ENCODE measurements at regions not wholly inside any gene's neighbourhood (a gene's known extent, or its start where the extent isn't known, plus 50 kb on each side); places are given as distances from the start of the nearest gene placed in this dataset.

- H3K9ac ChIP-seq (ENCODE audit: insufficient read length), result no peak overlapping the region
- DNase-seq (ENCODE audit: low read depth, low spot score), result no peak
Observed at GRCh38 chr11:95364324-95365295, 133.6 kb upstream of the SESN3 start.

GRCh38 chr11:95363708-95364107 is 132.7 kb upstream of the SESN3 start:
- no peak overlapping the region for H3K4me3 ChIP-seq
- no peaks in the 10 kb centered on the region for H3K36me3 ChIP-seq (ENCODE audit: insufficient read depth, low read length)
- no peak overlapping the region for H3K27ac ChIP-seq
- TF ChIP-seq FOXP2 (optimal IDR thresholded peaks at IDR 0.05; ENCODE audit: control extremely low read depth, extremely low read length, insufficient read depth) (no peak), EZH2 (IDR thresholded peaks at IDR 0.05) (no peak), POLR2AphosphoS5 (IDR thresholded peaks at IDR 0.05; ENCODE audit: borderline replicate concordance, low read depth, low read length) (no peak)
- no peak overlapping the region for H3K9ac ChIP-seq (ENCODE audit: insufficient read length)
- no peaks in the 10 kb centered on the region for H3K9me3 ChIP-seq (ENCODE audit: low read depth, low read length)
- DNase-seq (ENCODE audit: low read depth, low spot score), result no peak

More at GRCh38 chr11:95364324-95365295, 133.6 kb upstream of the SESN3 start:
- Histone ChIP-seq H3K36me3 (ENCODE audit: insufficient read depth, low read length) (no peaks in the 10 kb centered on the region), H3K27ac (no peak overlapping the region), H3K4me3 (no peak overlapping the region), H3K9me3 (ENCODE audit: low read depth, low read length) (no peaks in the 10 kb centered on the region)
- TF ChIP-seq EZH2 (IDR thresholded peaks at IDR 0.05) (no peak), POLR2AphosphoS5 (IDR thresholded peaks at IDR 0.05; ENCODE audit: borderline replicate concordance, low read depth, low read length) (no peak), FOXP2 (optimal IDR thresholded peaks at IDR 0.05; ENCODE audit: control extremely low read depth, extremely low read length, insufficient read depth) (no peak)

- no peak overlapping the region for H3K9ac ChIP-seq (ENCODE audit: insufficient read length)
- no peak overlapping the region for H3K27ac ChIP-seq
- H3K4me3 ChIP-seq, result no peak overlapping the region
- no peaks in the 10 kb centered on the region for H3K9me3 ChIP-seq (ENCODE audit: low read depth, low read length)
- no peak for TF ChIP-seq FOXP2 (optimal IDR thresholded peaks at IDR 0.05; ENCODE audit: control extremely low read depth, extremely low read length, insufficient read depth)
- TF ChIP-seq POLR2AphosphoS5 (IDR thresholded peaks at IDR 0.05; ENCODE audit: borderline replicate concordance, low read depth, low read length), result no peak
- no peak for TF ChIP-seq EZH2 (IDR thresholded peaks at IDR 0.05)
- DNase-seq (ENCODE audit: low read depth, low spot score), result no peak
- H3K36me3 ChIP-seq (ENCODE audit: insufficient read depth, low read length), result no peaks in the 10 kb centered on the region
Observed at GRCh38 chr11:95363164-95363563, 132.2 kb upstream of the SESN3 start.

GRCh38 chr11:95361180-95361579 is 130.2 kb upstream of the SESN3 start:
- no peak for TF ChIP-seq POLR2AphosphoS5 (IDR thresholded peaks at IDR 0.05; ENCODE audit: borderline replicate concordance, low read depth, low read length)
- no peaks in the 10 kb centered on the region for H3K36me3 ChIP-seq (ENCODE audit: insufficient read depth, low read length)
- no peak for DNase-seq (ENCODE audit: low read depth, low spot score)
- no peak overlapping the region for H3K4me3 ChIP-seq
- H3K27ac ChIP-seq, result no peak overlapping the region
- no peak overlapping the region for H3K9ac ChIP-seq (ENCODE audit: insufficient read length)
- H3K9me3 ChIP-seq (ENCODE audit: low read depth, low read length), result no peaks in the 10 kb centered on the region

- TF ChIP-seq POLR2AphosphoS5 (IDR thresholded peaks at IDR 0.05; ENCODE audit: borderline replicate concordance, low read depth, low read length), result no peak
- TF ChIP-seq FOXP2 (optimal IDR thresholded peaks at IDR 0.05; ENCODE audit: control extremely low read depth, extremely low read length, insufficient read depth), result no peak
- no peak for TF ChIP-seq EZH2 (IDR thresholded peaks at IDR 0.05)
- Histone ChIP-seq H3K9me3 (ENCODE audit: low read depth, low read length) (no peaks in the 10 kb centered on the region), H3K27ac (no peak overlapping the region), H3K4me3 (no peak overlapping the region), H3K9ac (ENCODE audit: insufficient read length) (no peak overlapping the region), H3K36me3 (ENCODE audit: insufficient read depth, low read length) (no peaks in the 10 kb centered on the region)
- no peak for DNase-seq (ENCODE audit: low read depth, low spot score)
Observed at GRCh38 chr11:95360377-95361075, 129.5 kb upstream of the SESN3 start.

GRCh38 chr11:95359756-95360155 is 128.8 kb upstream of the SESN3 start:
- Histone ChIP-seq H3K9ac (ENCODE audit: insufficient read length) (no peak overlapping the region), H3K27ac (no peak overlapping the region), H3K36me3 (ENCODE audit: insufficient read depth, low read length) (no peaks in the 10 kb centered on the region), H3K9me3 (ENCODE audit: low read depth, low read length) (no peaks in the 10 kb centered on the region), H3K4me3 (no peak overlapping the region)
- TF ChIP-seq FOXP2 (optimal IDR thresholded peaks at IDR 0.05; ENCODE audit: control extremely low read depth, extremely low read length, insufficient read depth), result no peak
- TF ChIP-seq EZH2 (IDR thresholded peaks at IDR 0.05), result no peak
- TF ChIP-seq POLR2AphosphoS5 (IDR thresholded peaks at IDR 0.05; ENCODE audit: borderline replicate concordance, low read depth, low read length), result no peak
- DNase-seq (ENCODE audit: low read depth, low spot score), result no peak

- Histone ChIP-seq H3K9me3 (ENCODE audit: low read depth, low read length) (no peaks in the 10 kb centered on the region), H3K4me3 (no peak overlapping the region), H3K9ac (ENCODE audit: insufficient read length) (no peak overlapping the region), H3K27ac (no peak overlapping the region), H3K36me3 (ENCODE audit: insufficient read depth, low read length) (no peaks in the 10 kb centered on the region)
- TF ChIP-seq POLR2AphosphoS5 (IDR thresholded peaks at IDR 0.05; ENCODE audit: borderline replicate concordance, low read depth, low read length) (no peak), EZH2 (IDR thresholded peaks at IDR 0.05) (no peak), FOXP2 (optimal IDR thresholded peaks at IDR 0.05; ENCODE audit: control extremely low read depth, extremely low read length, insufficient read depth) (no peak)
- DNase-seq (ENCODE audit: low read depth, low spot score), result no peak
Observed at GRCh38 chr11:95359341-95359663, 128.3 kb upstream of the SESN3 start.

- no peak for DNase-seq (ENCODE audit: low read depth, low spot score)
- Histone ChIP-seq H3K9me3 (ENCODE audit: low read depth, low read length) (no peaks in the 10 kb centered on the region), H3K27ac (no peak overlapping the region), H3K9ac (ENCODE audit: insufficient read length) (no peak overlapping the region), H3K4me3 (no peak overlapping the region), H3K36me3 (ENCODE audit: insufficient read depth, low read length) (no peaks in the 10 kb centered on the region)
- no peak for TF ChIP-seq POLR2AphosphoS5 (IDR thresholded peaks at IDR 0.05; ENCODE audit: borderline replicate concordance, low read depth, low read length)
- no peak for TF ChIP-seq FOXP2 (optimal IDR thresholded peaks at IDR 0.05; ENCODE audit: control extremely low read depth, extremely low read length, insufficient read depth)
- no peak for TF ChIP-seq EZH2 (IDR thresholded peaks at IDR 0.05)
Observed at GRCh38 chr11:95358511-95359340, 127.7 kb upstream of the SESN3 start.

Measured in SK-N-MC (cell line).